GM19438 (cell line): ENCODE measurements at regions not wholly inside any gene's neighbourhood (a gene's known extent, or its start where the extent isn't known, plus 50 kb on each side); places are given as distances from the start of the nearest gene placed in this dataset.
"Not testable (repeated sequence)": the region's sequence is repeated elsewhere in the genome, so short reads cannot be mapped to it uniquely, and the experiment has no call there.

Source experiments
- ATAC-seq: cut with Tn5 transposase; IDR thresholded peaks from one replicate; pipeline ENCODE4 v1.9.1; 2021; ENCODE audit warnings: low read depth; ENCODE audit not compliant: unreplicated experiment

- ATAC-seq, result no peak
Measured at GRCh38 chr5:128782446-128782845, 182.8 kb upstream of the SLC27A6 start.

- ATAC-seq, result no peak
Measured at GRCh38 chr5:128784726-128785125, 180.6 kb upstream of the SLC27A6 start.

GRCh38 chr5:128791312-128791711 lies 174.0 kb upstream of the SLC27A6 start:
- ATAC-seq, result no peak

- ATAC-seq, result no peak
Measured at GRCh38 chr5:128796506-128796905, 168.8 kb upstream of the SLC27A6 start.

GRCh38 chr5:128798871-128799270 lies 166.4 kb upstream of the SLC27A6 start:
- no peak for ATAC-seq

GRCh38 chr5:128799945-128800344 lies 165.3 kb upstream of the SLC27A6 start:
- ATAC-seq, result no peak

GRCh38 chr5:128800377-128800776 lies 164.9 kb upstream of the SLC27A6 start:
- ATAC-seq, result no peak

GRCh38 chr5:128813317-128814070 lies 151.8 kb upstream of the SLC27A6 start:
- ATAC-seq, result no peak

- no peak for ATAC-seq
Measured at GRCh38 chr5:128815201-128815600, 150.1 kb upstream of the SLC27A6 start.

- no peak for ATAC-seq
Measured at GRCh38 chr5:128825826-128826225, 139.5 kb upstream of the SLC27A6 start.

GRCh38 chr5:128826275-128826674 lies 139.0 kb upstream of the SLC27A6 start:
- no peak for ATAC-seq

- no peak for ATAC-seq
Measured at GRCh38 chr5:128836571-128836970, 128.7 kb upstream of the SLC27A6 start.

- no peak for ATAC-seq
Measured at GRCh38 chr5:128838623-128839022, 126.7 kb upstream of the SLC27A6 start.

- ATAC-seq, result no peak
Measured at GRCh38 chr5:128842241-128842640, 123.0 kb upstream of the SLC27A6 start.

GRCh38 chr5:128844354-128844923 lies 120.8 kb upstream of the SLC27A6 start:
- ATAC-seq, result no peak

GRCh38 chr5:128850049-128850448 lies 115.2 kb upstream of the SLC27A6 start:
- no peak for ATAC-seq

GRCh38 chr5:128854931-128855330 lies 110.4 kb upstream of the SLC27A6 start:
- ATAC-seq, result no peak

GRCh38 chr5:128857076-128857677 lies 108.1 kb upstream of the SLC27A6 start:
- no peak for ATAC-seq

- ATAC-seq, result no peak
Measured at GRCh38 chr5:128858995-128859394, 106.3 kb upstream of the SLC27A6 start.

- not testable (repeated sequence) for ATAC-seq
Measured at GRCh38 chr5:128861155-128861554, 104.1 kb upstream of the SLC27A6 start.

- no peak for ATAC-seq
Measured at GRCh38 chr5:128869970-128870369, 95.3 kb upstream of the SLC27A6 start.

- no peak for ATAC-seq
Measured at GRCh38 chr5:128870373-128870772, 94.9 kb upstream of the SLC27A6 start.
